ENCODE measurements at regions not wholly inside any gene's neighbourhood (a gene's known extent, or its start where the extent isn't known, plus 50 kb on each side); places are given as distances from the start of the nearest gene placed in this dataset.

GRCh38 chr1:244347942-244348341 lies 103.8 kb downstream of the ADSS2 start:
- H3K27me3 ChIP-seq (ENCODE audit: control insufficient read depth, low read length): peaks cover 10% of the 10 kb centered on the region
- no peaks in the 10 kb centered on the region for H4K20me1 ChIP-seq (ENCODE audit: control insufficient read depth, insufficient read depth, low read depth, low read length)
- no peak for TF ChIP-seq EZH2phosphoT487 (IDR thresholded peaks at IDR 0.05; ENCODE audit: borderline replicate concordance, low read length)
- TF ChIP-seq, protein P1, sequence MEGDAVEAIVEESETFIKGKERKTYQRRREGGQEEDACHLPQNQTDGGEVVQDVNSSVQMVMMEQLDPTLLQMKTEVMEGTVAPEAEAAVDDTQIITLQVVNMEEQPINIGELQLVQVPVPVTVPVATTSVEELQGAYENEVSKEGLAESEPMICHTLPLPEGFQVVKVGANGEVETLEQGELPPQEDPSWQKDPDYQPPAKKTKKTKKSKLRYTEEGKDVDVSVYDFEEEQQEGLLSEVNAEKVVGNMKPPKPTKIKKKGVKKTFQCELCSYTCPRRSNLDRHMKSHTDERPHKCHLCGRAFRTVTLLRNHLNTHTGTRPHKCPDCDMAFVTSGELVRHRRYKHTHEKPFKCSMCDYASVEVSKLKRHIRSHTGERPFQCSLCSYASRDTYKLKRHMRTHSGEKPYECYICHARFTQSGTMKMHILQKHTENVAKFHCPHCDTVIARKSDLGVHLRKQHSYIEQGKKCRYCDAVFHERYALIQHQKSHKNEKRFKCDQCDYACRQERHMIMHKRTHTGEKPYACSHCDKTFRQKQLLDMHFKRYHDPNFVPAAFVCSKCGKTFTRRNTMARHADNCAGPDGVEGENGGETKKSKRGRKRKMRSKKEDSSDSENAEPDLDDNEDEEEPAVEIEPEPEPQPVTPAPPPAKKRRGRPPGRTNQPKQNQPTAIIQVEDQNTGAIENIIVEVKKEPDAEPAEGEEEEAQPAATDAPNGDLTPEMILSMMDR (IDR thresholded peaks at IDR 0.05; ENCODE audit: low read depth, low read length, poor library complexity, severe bottlenecking): no peak
- no peaks in the 10 kb centered on the region for H3K9me2 ChIP-seq (replicated peaks; ENCODE audit: control insufficient read depth, low read length)
- H3F3A ChIP-seq (ENCODE audit: control insufficient read depth, insufficient read depth): no peaks in the 10 kb centered on the region
- no peak overlapping the region for H3K4me3 ChIP-seq (ENCODE audit: low read length)
- H3K4me2 ChIP-seq (ENCODE audit: low read length): no peak overlapping the region
- no peaks in the 10 kb centered on the region for H3K36me3 ChIP-seq (ENCODE audit: control insufficient read depth, low read length)
- H3K4me1 ChIP-seq (ENCODE audit: control insufficient read depth, low read length): no peaks in the 10 kb centered on the region
- no peak overlapping the region for H3K27ac ChIP-seq (ENCODE audit: low read depth, low read length)
- H3K9me3 ChIP-seq (ENCODE audit: control insufficient read depth, insufficient read depth, low read length): no peaks in the 10 kb centered on the region
- no peaks in the 10 kb centered on the region for H3K79me2 ChIP-seq (ENCODE audit: control insufficient read depth, low read length)

DNA sequence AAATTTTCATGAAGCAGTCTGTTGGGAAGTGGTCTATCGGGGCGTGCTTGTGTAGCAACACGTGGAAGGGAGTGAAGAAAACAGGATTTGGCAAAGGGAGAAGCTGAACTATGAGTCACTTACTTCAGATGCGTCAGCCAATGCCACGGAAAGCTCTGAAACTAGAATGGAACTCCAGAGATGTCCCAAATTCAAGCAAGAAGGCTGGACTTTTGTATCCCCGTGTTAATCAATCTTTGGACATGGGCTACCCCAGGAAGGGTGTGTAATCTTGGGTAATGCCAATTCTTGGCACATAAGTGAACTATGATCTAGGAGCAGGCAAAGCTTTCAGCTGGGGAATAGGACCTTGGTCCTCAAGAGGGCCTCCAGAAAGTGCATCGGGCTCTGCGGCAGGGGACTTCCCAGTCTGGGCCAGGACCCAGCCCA lies 102.6 kb downstream of the ADSS2 start:
- Histone ChIP-seq H3K36me3 (ENCODE audit: control insufficient read depth, low read length) (no peaks in the 10 kb centered on the region), H3F3A (ENCODE audit: control insufficient read depth, insufficient read depth) (no peaks in the 10 kb centered on the region), H3K27me3 (ENCODE audit: control insufficient read depth, low read length) (peaks cover 12% of the 10 kb centered on the region), H3K79me2 (ENCODE audit: control insufficient read depth, low read length) (no peaks in the 10 kb centered on the region), H3K9me2 (replicated peaks; ENCODE audit: control insufficient read depth, low read length) (no peaks in the 10 kb centered on the region), H4K20me1 (ENCODE audit: control insufficient read depth, insufficient read depth, low read depth, low read length) (no peaks in the 10 kb centered on the region), H3K4me3 (ENCODE audit: low read length) (no peak overlapping the region), H3K27ac (ENCODE audit: low read depth, low read length) (no peak overlapping the region), H3K4me1 (ENCODE audit: control insufficient read depth, low read length) (no peaks in the 10 kb centered on the region), H3K9me3 (ENCODE audit: control insufficient read depth, insufficient read depth, low read length) (no peaks in the 10 kb centered on the region), H3K4me2 (ENCODE audit: low read length) (no peak overlapping the region)
- TF ChIP-seq, protein P1 (IDR thresholded peaks at IDR 0.05; ENCODE audit: low read depth, low read length, poor library complexity, severe bottlenecking): no peak
- no peak for TF ChIP-seq EZH2phosphoT487 (IDR thresholded peaks at IDR 0.05; ENCODE audit: borderline replicate concordance, low read length)

DNA sequence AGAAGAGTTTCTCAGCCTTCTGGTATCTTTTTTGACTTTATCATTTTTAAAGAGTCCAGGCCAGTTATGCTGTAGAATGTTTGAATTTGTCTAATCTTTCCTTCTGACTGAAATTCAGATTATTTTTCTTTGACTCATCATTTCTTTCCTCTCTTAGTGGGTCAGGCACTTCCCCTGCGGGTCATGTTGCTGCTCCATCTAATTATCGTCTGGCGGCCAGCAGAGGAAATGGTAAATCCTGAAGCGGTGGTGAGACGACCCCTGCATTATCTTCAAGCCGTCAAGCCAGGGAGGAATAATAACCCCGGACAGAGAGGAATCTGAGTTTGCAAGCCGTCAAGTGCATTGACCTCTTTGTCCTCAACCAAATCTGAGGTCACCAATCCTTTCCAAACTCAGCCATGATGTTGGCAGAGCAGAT lies 102.1 kb downstream of the ADSS2 start:
- no peak overlapping the region for H3K4me2 ChIP-seq (ENCODE audit: low read length)
- H3K79me2 ChIP-seq (ENCODE audit: control insufficient read depth, low read length): no peaks in the 10 kb centered on the region
- H4K20me1 ChIP-seq (ENCODE audit: control insufficient read depth, insufficient read depth, low read depth, low read length): no peaks in the 10 kb centered on the region
- H3F3A ChIP-seq (ENCODE audit: control insufficient read depth, insufficient read depth): no peaks in the 10 kb centered on the region
- H3K9me3 ChIP-seq (ENCODE audit: control insufficient read depth, insufficient read depth, low read length): no peaks in the 10 kb centered on the region
- H3K27ac ChIP-seq (ENCODE audit: low read depth, low read length): no peak overlapping the region
- H3K9me2 ChIP-seq (replicated peaks; ENCODE audit: control insufficient read depth, low read length): no peaks in the 10 kb centered on the region
- no peaks in the 10 kb centered on the region for H3K4me1 ChIP-seq (ENCODE audit: control insufficient read depth, low read length)
- TF ChIP-seq, protein P1 (IDR thresholded peaks at IDR 0.05; ENCODE audit: low read depth, low read length, poor library complexity, severe bottlenecking): no peak
- no peak for TF ChIP-seq EZH2phosphoT487 (IDR thresholded peaks at IDR 0.05; ENCODE audit: borderline replicate concordance, low read length)
- peaks cover 12% of the 10 kb centered on the region for H3K27me3 ChIP-seq (ENCODE audit: control insufficient read depth, low read length)
- no peak overlapping the region for H3K4me3 ChIP-seq (ENCODE audit: low read length)
- no peaks in the 10 kb centered on the region for H3K36me3 ChIP-seq (ENCODE audit: control insufficient read depth, low read length)
